OCI-LY7 (cell line): ENCODE measurements at regions not wholly inside any gene's neighbourhood (a gene's known extent, or its start where the extent isn't known, plus 50 kb on each side); places are given as distances from the start of the nearest gene placed in this dataset.
"Not testable (repeated sequence)": the region's sequence is repeated elsewhere in the genome, so short reads cannot be mapped to it uniquely, and the experiment has no call there.

Source experiments
- BruUV-seq: library from RNA; stranded (reverse); fragments of 400-500 nt; replicated peaks from 2 replicates; lab custom pipeline; 2021; lab: Mats Ljungman, UMichigan
- CTCF ChIA-PET: fragments of 300-600 bp; sonication (Branson Sonifier 250); formaldehyde crosslinking; loops from one replicate; lab custom pipeline; 2022; ENCODE audit warnings: antibody characterized with exemption; ENCODE audit not compliant: unreplicated experiment; lab: Charles Lee
- POLR2A ChIA-PET: fragments of 300-600 bp; sonication (Branson Sonifier 250); formaldehyde crosslinking; loops from one replicate; lab custom pipeline; 2022; ENCODE audit warnings: antibody characterized with exemption; lab: Charles Lee
- DNase-seq: peaks from one replicate; pipeline ENCODE4 v3.0.0-alpha.2; 2015; ENCODE audit warnings: low spot score
- H2AFZ ChIP-seq: fragments of 200-600 bp; sonication (generic), shearing (Covaris generic); 2 replicates; pipeline ENCODE4 v1.6.1; 2014; ENCODE audit warnings: mild to moderate bottlenecking, antibody characterized with exemption, low read length, moderate library complexity
- H3K27ac ChIP-seq: fragments of 200-600 bp; sonication (generic); 2 replicates; pipeline ENCODE4 v1.5.1; 2014; ENCODE audit warnings: mixed run types, low read depth, mild to moderate bottlenecking, moderate library complexity, low read length, inconsistent platforms; ENCODE audit not compliant: poor library complexity, severe bottlenecking
- H3K36me3 ChIP-seq: fragments of 200-600 bp; sonication (generic); 2 replicates; pipeline ENCODE4 v1.6.1; 2014; ENCODE audit warnings: mild to moderate bottlenecking, antibody characterized with exemption, low read length, moderate library complexity, mixed read lengths; ENCODE audit not compliant: insufficient read depth
- H3K4me1 ChIP-seq: fragments of 200-600 bp; sonication (generic); 2 replicates; pipeline ENCODE4 v1.5.1; 2014; ENCODE audit warnings: mild to moderate bottlenecking, low read length; ENCODE audit not compliant: insufficient read depth, poor library complexity, severe bottlenecking
- H3K4me2 ChIP-seq: fragments of 200-600 bp; sonication (generic); 2 replicates; pipeline ENCODE4 v1.6.1; 2014; ENCODE audit warnings: mild to moderate bottlenecking, low read length
- H3K4me3 ChIP-seq: fragments of 200-600 bp; sonication (generic); 2 replicates; pipeline ENCODE4 v1.5.1; 2014; ENCODE audit warnings: mild to moderate bottlenecking, low read depth, low read length; ENCODE audit not compliant: poor library complexity, severe bottlenecking
- H3K79me2 ChIP-seq: fragments of 200-600 bp; sonication (generic); 2 replicates; pipeline ENCODE4 v1.6.1; 2016; ENCODE audit warnings: low read depth, mild to moderate bottlenecking, low read length, moderate library complexity, mixed read lengths; ENCODE audit not compliant: insufficient read depth
- H3K9me2 ChIP-seq: fragments of 200-600 bp; sonication (generic); 2 replicates; pipeline ENCODE4 v1.6.1; 2016; ENCODE audit warnings: mild to moderate bottlenecking, low read length, mixed read lengths; ENCODE audit not compliant: insufficient read depth
- H3K9me3 ChIP-seq: fragments of 200-600 bp; sonication (generic); 2 replicates; pipeline ENCODE4 v1.6.1; 2014; ENCODE audit warnings: mild to moderate bottlenecking, mixed run types, low read length, mixed read lengths
- H4K20me1 ChIP-seq: fragments of 200-600 bp; sonication (generic); 2 replicates; pipeline ENCODE4 v1.6.1; 2014; ENCODE audit warnings: mild to moderate bottlenecking, antibody characterized with exemption, low read length, moderate library complexity, mixed read lengths; ENCODE audit not compliant: insufficient read depth
- EZH2phosphoT487 ChIP-seq: fragments of 200-600 bp; sonication (generic); IDR thresholded peaks from 2 replicates; pipeline ENCODE4 v1.6.1; 2018; ENCODE audit warnings: low read depth, borderline replicate concordance, mild to moderate bottlenecking, mixed run types, antibody characterized with exemption, low read length, moderate library complexity, mixed read lengths
- intact Hi-C: fragments of 100-400 bp; cut with micrococcal nuclease; formaldehyde crosslinking; loops from one replicate; pipeline ENCODE4 v1.10.0; 2022; ENCODE audit not compliant: unreplicated experiment
- TF ChIP-seq, protein P1 (sequence below): fragments of 200-600 bp; sonication (generic); conservative IDR thresholded peaks from 2 replicates; pipeline ENCODE4 v1.5.1; 2014; ENCODE audit warnings: mild to moderate bottlenecking, antibody characterized with exemption, low read length, moderate library complexity, mixed read lengths

DNA sequence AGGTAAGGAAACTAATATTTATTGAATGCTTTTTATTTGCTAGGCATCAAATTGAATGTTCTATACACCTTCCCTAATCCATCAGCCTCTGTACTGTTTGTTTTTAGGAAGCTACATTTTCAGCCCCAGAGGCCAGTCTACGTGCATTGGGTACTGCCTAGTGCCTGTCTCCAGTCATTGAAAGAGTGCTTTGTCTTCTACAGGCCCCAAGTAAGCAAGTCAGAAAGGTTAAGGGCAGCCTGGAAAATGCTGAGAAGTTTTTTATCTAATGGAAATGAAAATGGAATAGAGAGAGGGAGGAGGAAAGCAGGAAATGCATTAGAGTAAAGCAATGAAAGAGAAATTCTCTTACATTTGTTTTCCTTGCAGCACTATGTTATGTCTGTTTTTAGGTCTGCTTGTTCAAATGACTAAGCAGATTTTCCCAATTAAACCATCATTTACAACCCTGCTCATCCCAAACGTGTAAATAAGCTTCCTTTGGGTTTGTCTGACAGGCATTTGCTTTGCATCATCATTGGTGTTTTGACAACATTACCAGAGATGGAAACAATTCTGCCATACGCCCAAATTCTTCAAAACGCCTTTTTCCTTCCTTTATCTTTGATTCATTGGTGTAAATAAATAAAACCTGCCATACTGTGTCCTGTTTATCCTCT lies 116.0 kb upstream of the GOT2 start:
- H3K4me3 ChIP-seq: no peak overlapping the region
- CTCF ChIA-PET: no interaction called here
- intact Hi-C loops: no loop called here
- no peak for DNase-seq
- H3K4me1 ChIP-seq: no peaks in the 10 kb centered on the region
- no peak overlapping the region for H3K27ac ChIP-seq
- H4K20me1 ChIP-seq: no peaks in the 10 kb centered on the region
- no peaks in the 10 kb centered on the region for H3K36me3 ChIP-seq
- TF ChIP-seq, protein P1, sequence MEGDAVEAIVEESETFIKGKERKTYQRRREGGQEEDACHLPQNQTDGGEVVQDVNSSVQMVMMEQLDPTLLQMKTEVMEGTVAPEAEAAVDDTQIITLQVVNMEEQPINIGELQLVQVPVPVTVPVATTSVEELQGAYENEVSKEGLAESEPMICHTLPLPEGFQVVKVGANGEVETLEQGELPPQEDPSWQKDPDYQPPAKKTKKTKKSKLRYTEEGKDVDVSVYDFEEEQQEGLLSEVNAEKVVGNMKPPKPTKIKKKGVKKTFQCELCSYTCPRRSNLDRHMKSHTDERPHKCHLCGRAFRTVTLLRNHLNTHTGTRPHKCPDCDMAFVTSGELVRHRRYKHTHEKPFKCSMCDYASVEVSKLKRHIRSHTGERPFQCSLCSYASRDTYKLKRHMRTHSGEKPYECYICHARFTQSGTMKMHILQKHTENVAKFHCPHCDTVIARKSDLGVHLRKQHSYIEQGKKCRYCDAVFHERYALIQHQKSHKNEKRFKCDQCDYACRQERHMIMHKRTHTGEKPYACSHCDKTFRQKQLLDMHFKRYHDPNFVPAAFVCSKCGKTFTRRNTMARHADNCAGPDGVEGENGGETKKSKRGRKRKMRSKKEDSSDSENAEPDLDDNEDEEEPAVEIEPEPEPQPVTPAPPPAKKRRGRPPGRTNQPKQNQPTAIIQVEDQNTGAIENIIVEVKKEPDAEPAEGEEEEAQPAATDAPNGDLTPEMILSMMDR: no peak
- no peak for TF ChIP-seq EZH2phosphoT487
- no peaks in the 10 kb centered on the region for H3K79me2 ChIP-seq
- H3K4me2 ChIP-seq: no peak overlapping the region
- POLR2A ChIA-PET: interaction anchor here (0.6 kb wide), 1 partner anchor 221 kb away, joined by 6 read pairs; no protein-coding TSS in a partner anchor
- H3K9me2 ChIP-seq: no peaks in the 10 kb centered on the region
- H2AFZ ChIP-seq: no peak overlapping the region
- no peaks in the 10 kb centered on the region for H3K9me3 ChIP-seq
- no TSS peak for BruUV-seq

GRCh38 chr16:58848662-58849002 lies 114.5 kb upstream of the GOT2 start:
- no peak overlapping the region for H3K4me3 ChIP-seq
- no peaks in the 10 kb centered on the region for H3K9me3 ChIP-seq
- BruUV-seq: no TSS peak
- DNase-seq: no peak
- H4K20me1 ChIP-seq: no peaks in the 10 kb centered on the region
- no peaks in the 10 kb centered on the region for H3K36me3 ChIP-seq
- POLR2A ChIA-PET: no interaction called here
- CTCF ChIA-PET: no interaction called here
- no peak overlapping the region for H3K4me2 ChIP-seq
- no peaks in the 10 kb centered on the region for H3K4me1 ChIP-seq
- TF ChIP-seq, protein P1: no peak
- TF ChIP-seq EZH2phosphoT487: no peak
- H3K9me2 ChIP-seq: no peaks in the 10 kb centered on the region
- no peak overlapping the region for H3K27ac ChIP-seq
- no peaks in the 10 kb centered on the region for H3K79me2 ChIP-seq
- no peak overlapping the region for H2AFZ ChIP-seq
- intact Hi-C loops: no loop called here

- BruUV-seq: no TSS peak
- no peak overlapping the region for H3K4me2 ChIP-seq
- ChIA-PET POLR2A (no interaction called here), CTCF (no interaction called here)
- no peaks in the 10 kb centered on the region for H4K20me1 ChIP-seq
- H3K79me2 ChIP-seq: no peaks in the 10 kb centered on the region
- no peaks in the 10 kb centered on the region for H3K9me2 ChIP-seq
- H3K9me3 ChIP-seq: no peaks in the 10 kb centered on the region
- no peaks in the 10 kb centered on the region for H3K4me1 ChIP-seq
- H3K4me3 ChIP-seq: no peak overlapping the region
- intact Hi-C loops: no loop called here
- H3K36me3 ChIP-seq: no peaks in the 10 kb centered on the region
- H2AFZ ChIP-seq: no peak overlapping the region
- no peak for TF ChIP-seq EZH2phosphoT487
- TF ChIP-seq, protein P1: no peak
- no peak overlapping the region for H3K27ac ChIP-seq
- no peak for DNase-seq
Measured at GRCh38 chr16:58847902-58848661, 114.0 kb upstream of the GOT2 start.

DNA sequence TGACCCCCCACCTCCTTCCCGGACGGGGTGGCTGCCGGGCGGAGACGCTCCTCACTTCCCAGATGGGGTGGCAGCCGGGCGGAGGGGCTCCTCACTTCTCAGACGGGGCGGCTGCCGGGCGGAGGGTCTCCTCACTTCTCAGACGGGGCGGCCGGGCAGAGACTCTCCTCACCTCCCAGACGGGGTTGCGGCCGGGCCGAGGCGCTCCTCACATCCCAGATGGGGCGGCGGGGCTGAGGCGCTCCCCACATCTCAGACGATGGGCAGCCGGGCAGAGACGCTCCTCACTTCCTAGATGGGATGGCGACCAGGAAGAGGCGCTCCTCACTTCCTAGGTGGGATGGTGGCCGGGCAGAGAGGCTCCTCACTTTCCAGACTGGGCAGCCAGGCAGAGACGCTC lies 112.1 kb upstream of the GOT2 start:
- H3K27ac ChIP-seq, H3K36me3 ChIP-seq, DNase-seq, H2AFZ ChIP-seq, H4K20me1 ChIP-seq, POLR2A ChIA-PET, BruUV-seq, H3K9me3 ChIP-seq, H3K79me2 ChIP-seq, H3K4me3 ChIP-seq, CTCF ChIA-PET, H3K9me2 ChIP-seq, H3K4me1 ChIP-seq, intact Hi-C loops, H3K4me2 ChIP-seq: not testable (repeated sequence)
